ENCODE measurements at regions not wholly inside any gene's neighbourhood (a gene's known extent, or its start where the extent isn't known, plus 50 kb on each side); places are given as distances from the start of the nearest gene placed in this dataset.

GRCh38 chr11:42727879-42728278 lies 583.9 kb upstream of the API5 start:
- no peak for TF ChIP-seq SOX5 (CRISPR knock-in tag; IDR thresholded peaks at IDR 0.05; ENCODE audit: borderline replicate concordance)
- TF ChIP-seq SOX13 (IDR thresholded peaks at IDR 0.05): no peak
- no peak for TF ChIP-seq SOX13 (CRISPR knock-in tag; conservative IDR thresholded peaks at IDR 0.05 in 1 of 2, IDR thresholded peaks at IDR 0.05 in 1 of 2)
- TF ChIP-seq ZNF773 (CRISPR knock-in tag; IDR thresholded peaks at IDR 0.05; ENCODE audit: borderline replicate concordance): no peak
- TF ChIP-seq RCOR2 (CRISPR knock-in tag; IDR thresholded peaks at IDR 0.05): no peak
- no peak for TF ChIP-seq YY1 (IDR thresholded peaks at IDR 0.05; ENCODE audit: insufficient read depth, insufficient replicate concordance, low read depth, low read length)
- TF ChIP-seq ZNF501 (CRISPR knock-in tag; IDR thresholded peaks at IDR 0.05): no peak
- TF ChIP-seq RERE (CRISPR knock-in tag; IDR thresholded peaks at IDR 0.05; ENCODE audit: low read depth): no peak
- TF ChIP-seq TMF1 (CRISPR knock-in tag; IDR thresholded peaks at IDR 0.05; ENCODE audit: low read depth): no peak
- no peak for TF ChIP-seq GABPA (IDR thresholded peaks at IDR 0.05; ENCODE audit: low read depth, low read length)
- TF ChIP-seq GABPA (CRISPR knock-in tag; IDR thresholded peaks at IDR 0.05; ENCODE audit: low read depth): no peak
- no peak for TF ChIP-seq ZNF574 (CRISPR knock-in tag; IDR thresholded peaks at IDR 0.05)
- no peak for TF ChIP-seq PLRG1 (conservative IDR thresholded peaks at IDR 0.05)
- no peak for TF ChIP-seq MYPOP (CRISPR knock-in tag; IDR thresholded peaks at IDR 0.05)
- no peak for TF ChIP-seq ZNF792 (CRISPR knock-in tag; IDR thresholded peaks at IDR 0.05)
- TF ChIP-seq IKZF1 (IDR thresholded peaks at IDR 0.05): no peak
- TF ChIP-seq KAT2B (IDR thresholded peaks at IDR 0.05; ENCODE audit: borderline replicate concordance, low read depth, low read length): no peak
- H3K4me2 ChIP-seq (ENCODE audit: low read depth, low read length): no peak overlapping the region
- 0% methylated on average over 1 of the region's 1 CpG for WGBS (ENCODE audit: low lambda C conversion rate)
- H2AFZ ChIP-seq (ENCODE audit: low read length): no peak overlapping the region
- no peak overlapping the region for H3K4me3 ChIP-seq (replicated peaks in 1 of 3; ENCODE audit: insufficient read depth in 1 of 3, low read depth in 2 of 3, low read length in 3 of 3)
- ATAC-seq (no peak), DNase-seq (ENCODE audit: low spot score) (no peak), FAIRE-seq (no peak)
- no peaks in the 10 kb centered on the region for H3K9me3 ChIP-seq (ENCODE audit: low read length)
- no peaks in the 10 kb centered on the region for H4K20me1 ChIP-seq (ENCODE audit: insufficient read depth, low read length)
- no peaks in the 10 kb centered on the region for H3K27me3 ChIP-seq (ENCODE audit: control insufficient read depth in 1 of 2, insufficient read depth in 2 of 2, low read length in 2 of 2)
- H3K4me1 ChIP-seq (ENCODE audit: insufficient read depth, low read length): no peaks in the 10 kb centered on the region
- POLR2A ChIA-PET: no interaction called here
- CTCF ChIA-PET (ENCODE audit: low intra/inter-chr PET ratio, low total read pairs): no interaction called here
- no peak overlapping the region for H3K27ac ChIP-seq (ENCODE audit: extremely low read length, insufficient read depth, low read length)
- intact Hi-C loops (cut with micrococcal nuclease; ENCODE audit: unreplicated experiment) (no loop called here), in situ Hi-C loops (cut with HindIII; ENCODE audit: extremely low pct_ligation_motif_present, low pct_unique_long_range_greater_than_20kb) (no loop called here)
- BruUV-seq (replicated peaks): no TSS peak
- no peaks in the 10 kb centered on the region for H3K36me3 ChIP-seq (replicated peaks in 1 of 2; ENCODE audit: control insufficient read depth in 1 of 2, insufficient read depth in 2 of 2, low read length in 2 of 2)
- H3K79me2 ChIP-seq (ENCODE audit: insufficient read depth, low read length): no peaks in the 10 kb centered on the region
- H3K9ac ChIP-seq (ENCODE audit: insufficient read depth, low read depth, low read length): no peak overlapping the region
